HEK293 (cell line): ENCODE measurements at regions not wholly inside any gene's neighbourhood (a gene's known extent, or its start where the extent isn't known, plus 50 kb on each side); places are given as distances from the start of the nearest gene placed in this dataset.
"Not testable (repeated sequence)": the region's sequence is repeated elsewhere in the genome, so short reads cannot be mapped to it uniquely, and the experiment has no call there.

ENCODE experiments used
- CTCF ChIA-PET: fragments of 350-600 bp; formaldehyde crosslinking; extraction: SDS; loops from one replicate; lab custom pipeline; 2021; ENCODE audit warnings: antibody characterized with exemption; lab: Yijun Ruan, JAX
- POLR2A ChIA-PET: fragments of 300-600 bp; formaldehyde crosslinking; extraction: SDS; loops from one replicate; lab custom pipeline; 2020; ENCODE audit warnings: antibody characterized with exemption, inconsistent platforms; lab: Yijun Ruan, JAX
- H3K27ac ChIP-seq: fragments of 200-500 bp; sonication (Bioruptor generic); 2 replicates; pipeline ENCODE4 v1.5.1; 2014; ENCODE audit warnings: low read depth, low read length, control low read depth, inconsistent platforms; ENCODE audit errors: extremely low read depth
- H3K36me3 ChIP-seq, 2 experiments: fragments of 200-500 bp in 1 of 2; sonication (Bioruptor generic) in 1 of 2; 1 replicate in 1 of 2; 2 replicates in 1 of 2; pipeline ENCODE4 v1.5.1; 2014 to 2017; ENCODE audit warnings: inconsistent platforms in 2 of 2, low read length in 2 of 2; ENCODE audit not compliant: control insufficient read depth in 2 of 2, insufficient read depth in 1 of 2
- H3K4me1 ChIP-seq: fragments of 200-500 bp; sonication (Bioruptor generic); 2 replicates; pipeline ENCODE4 v1.5.1; 2014; ENCODE audit warnings: mild to moderate bottlenecking, low read length, inconsistent platforms; ENCODE audit not compliant: control insufficient read depth, insufficient read depth
- H3K4me3 ChIP-seq: 2 replicates; pipeline ENCODE4 v1.5.1; 2011; ENCODE audit warnings: low read depth, mild to moderate bottlenecking, control low read depth, low read length, moderate library complexity
- H3K9me3 ChIP-seq: fragments of 200-500 bp; sonication (Bioruptor generic); 2 replicates; pipeline ENCODE4 v1.5.1; 2014; ENCODE audit warnings: low read depth, low read length, inconsistent platforms; ENCODE audit not compliant: control insufficient read depth, insufficient read depth
- GLIS1 ChIP-seq: fragments of 450-650 bp; formaldehyde crosslinking; IDR thresholded peaks from 2 replicates; pipeline ENCODE4 v1.5.1; 2016; ENCODE audit warnings: missing biosample characterization, missing genetic modification characterization
- KLF1 ChIP-seq: fragments of 450-650 bp; formaldehyde crosslinking; IDR thresholded peaks from 2 replicates; pipeline ENCODE4 v1.5.1; 2016; ENCODE audit warnings: missing biosample characterization, missing genetic modification characterization
- ZFHX2 ChIP-seq: fragments of 450-650 bp; formaldehyde crosslinking; conservative IDR thresholded peaks from 2 replicates; pipeline ENCODE4 v1.5.1; 2016; ENCODE audit warnings: missing biosample characterization, missing genetic modification characterization
- ZIC2 ChIP-seq: fragments of 450-650 bp; formaldehyde crosslinking; IDR thresholded peaks from 2 replicates; pipeline ENCODE4 v1.5.1; 2016; ENCODE audit warnings: missing biosample characterization, missing genetic modification characterization

DNA sequence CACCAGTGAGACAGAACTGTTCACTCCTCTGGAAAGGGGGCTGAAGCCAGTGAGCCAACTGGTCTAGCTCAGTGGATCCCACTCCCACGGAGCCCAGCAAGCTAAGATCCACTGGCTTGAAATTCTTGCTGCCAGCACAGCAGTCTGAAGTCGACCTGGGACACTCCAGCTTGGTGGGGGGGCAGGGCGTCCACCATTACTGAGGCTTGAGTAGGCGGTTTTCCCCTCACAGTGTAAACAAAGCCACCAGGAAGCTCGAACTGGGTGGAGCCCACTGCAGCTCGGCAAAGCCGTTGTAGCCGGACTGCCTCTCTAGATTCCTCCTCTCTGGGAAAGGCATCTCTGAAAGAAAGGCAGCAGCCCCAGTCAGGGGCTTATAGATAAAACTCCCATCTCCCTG, 52.3 kb upstream of the BBX start:
- TF ChIP-seq GLIS1 (tag by site-specific recombination): 0 out of 2 replicates have a peak, but pooled peaks have one; percentile 46
- 0 out of 2 replicates have a peak, but pooled peaks have one; percentile 14 for TF ChIP-seq ZIC2
- peak; percentile 40 for TF ChIP-seq KLF1 (tag by site-specific recombination)
- TF ChIP-seq ZFHX2 (tag by site-specific recombination): peak; percentile 27; the same call in 1 of the 2 replicates
- CTCF ChIA-PET, H3K36me3 ChIP-seq, H3K27ac ChIP-seq, H3K4me3 ChIP-seq, H3K9me3 ChIP-seq, POLR2A ChIA-PET, H3K4me1 ChIP-seq: not testable (repeated sequence)
